ENCODE measurements at regions not wholly inside any gene's neighbourhood (a gene's known extent, or its start where the extent isn't known, plus 50 kb on each side); places are given as distances from the start of the nearest gene placed in this dataset.
"Not testable (repeated sequence)": the region's sequence is repeated elsewhere in the genome, so short reads cannot be mapped to it uniquely, and the experiment has no call there.

GRCh38 chr18:60123031-60123430, 223.2 kb downstream of the PMAIP1 start:
- DNase-seq: no peak

- DNase-seq: no peak
Observed at GRCh38 chr18:60122339-60122738, 222.5 kb downstream of the PMAIP1 start.

GRCh38 chr18:60120231-60120750, 220.5 kb downstream of the PMAIP1 start:
- DNase-seq: no peak

- DNase-seq: no peak
Observed at GRCh38 chr18:60117321-60117720, 217.5 kb downstream of the PMAIP1 start.

- DNase-seq: no peak
Observed at GRCh38 chr18:60113396-60113795, 213.6 kb downstream of the PMAIP1 start.

- no peak for DNase-seq
Observed at GRCh38 chr18:60112369-60112768, 212.6 kb downstream of the PMAIP1 start.

- no peak for DNase-seq
Observed at GRCh38 chr18:60111525-60111924, 211.7 kb downstream of the PMAIP1 start.

- DNase-seq: no peak
Observed at GRCh38 chr18:60110836-60111235, 211.0 kb downstream of the PMAIP1 start.

- DNase-seq: no peak
Observed at GRCh38 chr18:60100778-60101177, 201.0 kb downstream of the PMAIP1 start.

- no peak for DNase-seq
Observed at GRCh38 chr18:60099709-60100108, 199.9 kb downstream of the PMAIP1 start.

- no peak for DNase-seq
Observed at GRCh38 chr18:60096428-60096827, 196.6 kb downstream of the PMAIP1 start.

- DNase-seq: no peak
Observed at GRCh38 chr18:60092073-60092472, 192.3 kb downstream of the PMAIP1 start.

GRCh38 chr18:60090170-60090569, 190.4 kb downstream of the PMAIP1 start:
- no peak for DNase-seq

- DNase-seq: no peak
Observed at GRCh38 chr18:60082790-60083189, 183.0 kb downstream of the PMAIP1 start.

- DNase-seq: no peak
Observed at GRCh38 chr18:60082282-60082681, 182.5 kb downstream of the PMAIP1 start.

GRCh38 chr18:60075477-60075876, 175.7 kb downstream of the PMAIP1 start:
- DNase-seq: no peak

GRCh38 chr18:60070631-60071030, 170.8 kb downstream of the PMAIP1 start:
- no peak for DNase-seq

GRCh38 chr18:60069145-60069544, 169.3 kb downstream of the PMAIP1 start:
- no peak for DNase-seq

GRCh38 chr18:60067426-60068210, 167.8 kb downstream of the PMAIP1 start:
- no peak for DNase-seq

- DNase-seq: no peak
Observed at GRCh38 chr18:60066219-60066975, 166.6 kb downstream of the PMAIP1 start.

- no peak for DNase-seq
Observed at GRCh38 chr18:60064271-60064670, 164.5 kb downstream of the PMAIP1 start.

- DNase-seq: not testable (repeated sequence)
Observed at GRCh38 chr18:60062831-60063230, 163.0 kb downstream of the PMAIP1 start.

- no peak for DNase-seq
Observed at GRCh38 chr18:60062396-60062795, 162.6 kb downstream of the PMAIP1 start.

GRCh38 chr18:60060578-60060977, 160.8 kb downstream of the PMAIP1 start:
- DNase-seq: no peak

All from GOT3 (cell line).